ENCODE measurements at regions not wholly inside any gene's neighbourhood (a gene's known extent, or its start where the extent isn't known, plus 50 kb on each side); places are given as distances from the start of the nearest gene placed in this dataset.
"Not testable (repeated sequence)": the region's sequence is repeated elsewhere in the genome, so short reads cannot be mapped to it uniquely, and the experiment has no call there.

- in situ Hi-C loops (cut with HindIII; ENCODE audit: low sequenced_read_pairs) = no loop called here
- TF ChIP-seq CTCF (IDR thresholded peaks at IDR 0.05; ENCODE audit: low read depth, low read length) = no peak
- DNase-seq (ENCODE audit: low read depth, low spot score) = no peak
- no peak overlapping the region for H3K4me3 ChIP-seq (ENCODE audit: low read depth, low read length)
Observed at GRCh38 chr2:13266166-13266565, 549.4 kb downstream of the TRIB2 start.

- in situ Hi-C loops (cut with HindIII; ENCODE audit: low sequenced_read_pairs) = no loop called here
- DNase-seq (ENCODE audit: low read depth, low spot score) = no peak
- H3K4me3 ChIP-seq (ENCODE audit: low read depth, low read length) = no peak overlapping the region
- no peak for TF ChIP-seq CTCF (IDR thresholded peaks at IDR 0.05; ENCODE audit: low read depth, low read length)
Observed at GRCh38 chr2:13284688-13285087, 568.0 kb downstream of the TRIB2 start.

- H3K4me3 ChIP-seq (ENCODE audit: low read depth, low read length) = no peak overlapping the region
- DNase-seq (ENCODE audit: low read depth, low spot score) = no peak
- no peak for TF ChIP-seq CTCF (IDR thresholded peaks at IDR 0.05; ENCODE audit: low read depth, low read length)
- in situ Hi-C loops (cut with HindIII; ENCODE audit: low sequenced_read_pairs) = no loop called here
Observed at GRCh38 chr2:13289310-13289709, 572.6 kb downstream of the TRIB2 start.

GRCh38 chr2:13308478-13308805, 591.7 kb downstream of the TRIB2 start:
- H3K4me3 ChIP-seq (ENCODE audit: low read depth, low read length); in situ Hi-C loops (cut with HindIII; ENCODE audit: low sequenced_read_pairs); DNase-seq (ENCODE audit: low read depth, low spot score): not testable (repeated sequence)

GRCh38 chr2:13308989-13309388, 592.3 kb downstream of the TRIB2 start:
- no peak overlapping the region for H3K4me3 ChIP-seq (ENCODE audit: low read depth, low read length)
- TF ChIP-seq CTCF (IDR thresholded peaks at IDR 0.05; ENCODE audit: low read depth, low read length) = no peak
- in situ Hi-C loops (cut with HindIII; ENCODE audit: low sequenced_read_pairs) = no loop called here
- DNase-seq (ENCODE audit: low read depth, low spot score) = no peak

GRCh38 chr2:13332060-13332459, 615.3 kb downstream of the TRIB2 start:
- DNase-seq (ENCODE audit: low read depth, low spot score) = no peak
- H3K4me3 ChIP-seq (ENCODE audit: low read depth, low read length) = no peak overlapping the region
- no peak for TF ChIP-seq CTCF (IDR thresholded peaks at IDR 0.05; ENCODE audit: low read depth, low read length)
- in situ Hi-C loops (cut with HindIII; ENCODE audit: low sequenced_read_pairs) = no loop called here

- in situ Hi-C loops (cut with HindIII; ENCODE audit: low sequenced_read_pairs); H3K4me3 ChIP-seq (ENCODE audit: low read depth, low read length); DNase-seq (ENCODE audit: low read depth, low spot score): not testable (repeated sequence)
Observed at GRCh38 chr2:13334071-13334470, 617.3 kb downstream of the TRIB2 start.

- no peak for DNase-seq (ENCODE audit: low read depth, low spot score)
- H3K4me3 ChIP-seq (ENCODE audit: low read depth, low read length) = no peak overlapping the region
- TF ChIP-seq CTCF (IDR thresholded peaks at IDR 0.05; ENCODE audit: low read depth, low read length) = no peak
- in situ Hi-C loops (cut with HindIII; ENCODE audit: low sequenced_read_pairs) = no loop called here
Observed at GRCh38 chr2:13334545-13334944, 617.8 kb downstream of the TRIB2 start.

All from astrocyte of the spinal cord (primary cell).